T-cell (primary cell): ENCODE measurements at regions not wholly inside any gene's neighbourhood (a gene's known extent, or its start where the extent isn't known, plus 50 kb on each side); places are given as distances from the start of the nearest gene placed in this dataset.

Experiments
- ATAC-seq, 4 experiments: fragments of 200-7000 bp in 3 of 4; fragments of 150-1000 bp in 1 of 4; cut with Tn5 transposase; replicated peaks in 1 of 4; 1 replicate in 3 of 4; 2 replicates in 1 of 4; pipeline ENCODE4 v1.10.0; 2021; ENCODE audit warnings: moderate library complexity in 3 of 4, mild to moderate bottlenecking in 2 of 4, moderate number of reproducible peaks in 1 of 4
- CTCF ChIA-PET, 2 donors: fragments of 300-600 bp; sonication (Branson Sonifier 250); formaldehyde crosslinking; loops; one replicate each; lab custom pipeline; 2022; ENCODE audit warnings: antibody characterized with exemption in 2 of 2; lab: Charles Lee
- POLR2A ChIA-PET, 2 donors: fragments of 300-600 bp; sonication (Branson Sonifier 250); formaldehyde crosslinking; loops; one replicate each; lab custom pipeline; 2022; ENCODE audit warnings: antibody characterized with exemption in 2 of 2; lab: Charles Lee
- DNase-seq, 35 experiments: peaks; one replicate each; pipeline versions ENCODE4 v3.0.0 to v3.0.0-alpha.2; 2013 to 2023
- H3K27ac ChIP-seq: one replicate; pipeline ENCODE4 v1.5.1; 2013; ENCODE audit warnings: low read length
- H3K27me3 ChIP-seq, 2 experiments: replicated peaks in 1 of 2; 1 replicate in 1 of 2; 2 replicates in 1 of 2; pipeline versions ENCODE4 v1.6.1 to v1.7.0; 2013; ENCODE audit warnings: low read length in 1 of 2, mixed read lengths in 1 of 2; ENCODE audit not compliant: control insufficient read depth in 2 of 2, insufficient read depth in 2 of 2; ENCODE audit errors: extremely low read depth in 1 of 2
- H3K36me3 ChIP-seq, 2 donors: 1 replicate in 1 of 2; 2 replicates in 1 of 2; pipeline versions ENCODE4 v1.6.1 to v1.7.0; 2013; ENCODE audit warnings: low read length in 1 of 2; ENCODE audit not compliant: control insufficient read depth in 2 of 2, insufficient read depth in 1 of 2; ENCODE audit errors: extremely low read depth in 1 of 2
- H3K4me1 ChIP-seq, 2 experiments: 1 replicate in 1 of 2; 2 replicates in 1 of 2; pipeline versions ENCODE4 v1.6.1 to v1.7.0; 2013; ENCODE audit warnings: low read length in 2 of 2, mixed read lengths in 1 of 2; ENCODE audit not compliant: insufficient read depth in 2 of 2, control insufficient read depth in 1 of 2; ENCODE audit errors: extremely low read depth in 1 of 2
- H3K4me3 ChIP-seq, 2 donors: 1 replicate in 1 of 2; 2 replicates in 1 of 2; pipeline versions ENCODE4 v1.5.1 to v1.7.0; 2013; ENCODE audit warnings: mild to moderate bottlenecking in 2 of 2, low read length in 1 of 2, moderate library complexity in 1 of 2; ENCODE audit not compliant: control insufficient read depth in 1 of 2; ENCODE audit errors: extremely low read depth in 1 of 2
- H3K9me3 ChIP-seq: 2 replicates; pipeline ENCODE4 v1.7.0; 2013
- H3K27ac Mint-ChIP-seq, 2 donors: one replicate each; pipeline ENCODE4 v1.8.0; 2020 to 2021; ENCODE audit warnings: mild to moderate bottlenecking in 2 of 2, mixed read lengths in 2 of 2
- H3K27me3 Mint-ChIP-seq, 2 donors: one replicate each; pipeline ENCODE4 v1.8.0; 2021 to 2022; ENCODE audit warnings: mixed read lengths in 2 of 2
- H3K36me3 Mint-ChIP-seq: one replicate; pipeline ENCODE4 v1.8.0; 2021; ENCODE audit warnings: mixed read lengths
- H3K4me1 Mint-ChIP-seq, 3 donors: one replicate each; pipeline ENCODE4 v1.8.0; 2020 to 2022; ENCODE audit warnings: mixed read lengths in 3 of 3, mild to moderate bottlenecking in 1 of 3
- H3K4me3 Mint-ChIP-seq, 3 donors: one replicate each; pipeline ENCODE4 v1.8.0; 2020 to 2022; ENCODE audit warnings: mild to moderate bottlenecking in 3 of 3, mixed read lengths in 3 of 3, moderate library complexity in 3 of 3
- H3K9me3 Mint-ChIP-seq, 3 donors: one replicate each; pipeline ENCODE4 v1.8.0; 2020 to 2022; ENCODE audit warnings: mixed read lengths in 3 of 3
- WGBS: methylation state at CpG from one replicate; pipeline ENCODE4 v1.1.5; 2013; ENCODE audit warnings: missing lambda C conversion rate; ENCODE audit not compliant: insufficient coverage; 5-methylcytosine and 5-hydroxymethylcytosine counted together

DNA sequence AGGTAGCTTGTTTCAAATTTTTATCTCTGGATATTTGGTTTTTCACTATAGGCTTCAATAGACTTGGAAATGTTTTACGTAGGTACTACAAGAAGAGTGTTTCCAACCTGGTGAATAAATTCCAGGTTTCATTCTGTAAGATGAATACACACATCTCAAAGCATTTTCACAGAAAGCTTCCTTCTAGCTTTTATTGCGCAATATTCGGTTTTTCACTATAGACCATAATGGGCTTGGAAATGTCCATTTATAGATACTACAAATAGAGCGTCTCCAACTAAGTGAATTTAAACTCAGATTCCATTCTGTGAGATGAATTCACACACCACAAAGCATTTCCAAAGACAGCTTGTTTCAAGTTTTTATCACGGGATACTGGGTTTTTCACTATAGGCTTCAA lies 857.7 kb upstream of the HS3ST1 start:
- no peaks in the 10 kb centered on the region for H3K36me3 ChIP-seq
- POLR2A ChIA-PET, result no interaction called here
- Mint-ChIP-seq H3K27me3 (no peaks in the 10 kb centered on the region), H3K4me3 (no peak overlapping the region), H3K4me1 (no peaks in the 10 kb centered on the region), H3K36me3 (no peaks in the 10 kb centered on the region), H3K9me3 (peaks cover 0 to 17% (median 4%) of the 10 kb centered on the region in 3 donors), H3K27ac (no peak overlapping the region)
- CTCF ChIA-PET, result no interaction called here
- H3K4me3 ChIP-seq, result no peak overlapping the region
- no peaks in the 10 kb centered on the region for H3K27me3 ChIP-seq
- no peaks in the 10 kb centered on the region for H3K4me1 ChIP-seq
- no peaks in the 10 kb centered on the region for H3K9me3 ChIP-seq
- no peak overlapping the region for H3K27ac ChIP-seq
- DNase-seq (no peak), ATAC-seq (no peak)
- 100% methylated on average over 1 of the region's 5 CpGs for WGBS

DNA sequence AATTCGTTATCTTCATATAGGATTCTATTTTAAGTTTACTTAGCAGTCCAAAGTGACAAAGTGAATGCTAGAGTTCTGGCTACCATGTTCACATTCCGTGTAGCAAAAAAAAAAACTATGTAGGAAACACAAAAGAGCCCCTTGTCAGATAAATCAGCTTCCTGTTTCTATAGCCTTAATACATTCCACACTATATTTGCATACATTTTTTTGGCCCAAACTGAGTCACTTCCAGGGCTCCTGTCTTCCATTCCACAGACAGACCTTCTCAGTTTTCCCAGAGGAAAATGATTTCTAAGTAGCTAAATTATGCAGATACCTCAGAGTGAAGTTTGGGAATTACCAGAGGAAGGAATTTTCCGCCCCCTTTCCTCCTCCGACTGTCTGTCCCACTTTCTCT lies 841.9 kb upstream of the HS3ST1 start:
- ChIA-PET POLR2A (no interaction called here), CTCF (no interaction called here)
- Histone ChIP-seq H3K27ac (no peak overlapping the region), H3K9me3 (peaks cover 2% of the 10 kb centered on the region), H3K4me1 (no peaks in the 10 kb centered on the region), H3K36me3 (no peaks in the 10 kb centered on the region), H3K4me3 (no peak overlapping the region), H3K27me3 (no peaks in the 10 kb centered on the region)
- WGBS, result 75% methylated on average over 1 of the region's 4 CpGs
- H3K4me1 Mint-ChIP-seq, result no peaks in the 10 kb centered on the region
- peaks cover 7 to 11% (median 7%) of the 10 kb centered on the region in 3 donors for H3K9me3 Mint-ChIP-seq
- no peaks in the 10 kb centered on the region for H3K36me3 Mint-ChIP-seq
- DNase-seq (no peak), ATAC-seq (no peak)
- H3K27me3 Mint-ChIP-seq, result no peaks in the 10 kb centered on the region
- no peak overlapping the region for H3K4me3 Mint-ChIP-seq
- no peak overlapping the region for H3K27ac Mint-ChIP-seq

DNA sequence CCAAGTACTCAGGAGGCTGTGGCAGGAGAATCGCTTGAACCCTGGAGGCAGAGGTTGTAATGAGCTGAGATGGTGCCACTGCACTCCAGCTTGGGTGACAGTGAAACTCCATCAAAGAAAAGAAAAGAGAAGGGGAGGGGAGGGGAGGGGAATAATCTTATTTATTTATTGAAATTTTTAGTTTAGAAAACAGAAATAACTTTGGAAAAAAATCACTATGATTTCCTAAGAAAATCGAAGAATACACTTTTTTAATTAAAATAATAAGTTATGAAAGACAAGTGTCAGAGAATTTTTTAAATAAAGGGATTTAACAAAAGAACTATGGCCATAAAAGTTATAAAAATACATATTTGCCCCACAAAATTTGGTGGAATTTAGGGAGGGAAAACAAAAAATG lies 836.9 kb upstream of the HS3ST1 start:
- no peaks in the 10 kb centered on the region for H3K36me3 Mint-ChIP-seq
- DNase-seq (no peak), ATAC-seq (no peak)
- Histone ChIP-seq H3K36me3 (no peaks in the 10 kb centered on the region), H3K27me3 (no peaks in the 10 kb centered on the region), H3K4me3 (no peak overlapping the region), H3K4me1 (no peaks in the 10 kb centered on the region), H3K9me3 (no peaks in the 10 kb centered on the region), H3K27ac (no peak overlapping the region)
- no peak overlapping the region for H3K4me3 Mint-ChIP-seq
- H3K9me3 Mint-ChIP-seq, result peaks cover 6 to 15% (median 14%) of the 10 kb centered on the region in 3 donors
- H3K27ac Mint-ChIP-seq, result no peak overlapping the region
- ChIA-PET POLR2A (no interaction called here), CTCF (no interaction called here)
- H3K27me3 Mint-ChIP-seq, result no peaks in the 10 kb centered on the region
- no CpG with 5 or more reads among the region's 2 CpGs for WGBS
- H3K4me1 Mint-ChIP-seq, result no peaks in the 10 kb centered on the region

DNA sequence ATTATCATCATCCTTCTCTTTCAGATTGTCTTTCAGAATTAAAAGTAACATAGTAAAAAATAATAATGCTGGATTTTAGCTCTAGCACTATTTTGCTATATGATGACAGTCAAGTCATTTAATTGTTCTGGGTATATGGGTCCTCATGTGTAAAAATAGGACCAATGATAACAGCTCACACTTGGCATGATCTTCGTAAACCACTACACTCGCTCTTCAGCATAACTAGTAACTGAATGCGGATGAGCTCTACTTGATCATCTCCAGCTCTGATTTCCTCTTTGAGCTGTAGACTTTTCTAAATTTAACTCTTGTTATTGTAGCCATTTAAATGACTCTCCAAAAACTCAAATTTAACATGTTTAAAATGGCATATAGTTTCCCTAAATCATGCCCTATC lies 831.8 kb upstream of the HS3ST1 start:
- ATAC-seq, result no peak
- POLR2A ChIA-PET, result no interaction called here
- no peaks in the 10 kb centered on the region for H3K36me3 Mint-ChIP-seq
- H3K27ac Mint-ChIP-seq, result no peak overlapping the region
- CTCF ChIA-PET, result interaction anchor here in 1 of 2 donors (0.5 kb wide), 1 partner anchor 23 kb away, joined by 5 read pairs; no protein-coding TSS in a partner anchor
- H3K27me3 Mint-ChIP-seq, result no peaks in the 10 kb centered on the region
- Histone ChIP-seq H3K36me3 (no peaks in the 10 kb centered on the region), H3K4me1 (no peaks in the 10 kb centered on the region), H3K27ac (no peak overlapping the region), H3K4me3 (no peak overlapping the region), H3K27me3 (no peaks in the 10 kb centered on the region), H3K9me3 (no peaks in the 10 kb centered on the region)
- DNase-seq, result no peak
- H3K9me3 Mint-ChIP-seq, result peaks cover 10 to 26% (median 25%) of the 10 kb centered on the region in 3 donors
- no CpG with 5 or more reads among the region's 3 CpGs for WGBS
- H3K4me1 Mint-ChIP-seq, result no peaks in the 10 kb centered on the region
- no peak overlapping the region for H3K4me3 Mint-ChIP-seq

DNA sequence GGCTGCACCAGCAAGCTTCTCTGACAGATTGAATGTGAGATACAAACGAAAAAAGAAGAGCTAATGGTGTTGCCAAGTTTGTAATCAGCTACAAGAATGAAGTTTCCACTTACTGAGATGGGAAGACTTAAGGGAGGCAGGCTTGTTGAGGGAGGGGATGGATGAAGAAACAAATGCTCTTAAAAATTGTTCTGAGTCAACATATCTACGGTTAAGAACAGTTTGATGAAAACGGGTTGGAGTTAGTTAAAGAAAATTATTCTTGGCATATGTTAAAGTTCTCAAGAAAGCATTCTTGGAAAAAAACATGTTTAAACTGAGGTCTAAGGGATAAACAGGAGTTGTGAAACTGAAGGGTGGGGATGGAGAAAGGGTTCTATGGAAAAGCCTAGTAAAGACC lies 816.3 kb upstream of the HS3ST1 start:
- Histone ChIP-seq H3K27me3 (no peaks in the 10 kb centered on the region), H3K36me3 (no peaks in the 10 kb centered on the region), H3K27ac (no peak overlapping the region), H3K4me1 (no peaks in the 10 kb centered on the region), H3K9me3 (peaks cover 2% of the 10 kb centered on the region), H3K4me3 (no peak overlapping the region)
- Mint-ChIP-seq H3K36me3 (no peaks in the 10 kb centered on the region), H3K4me3 (no peak overlapping the region), H3K27ac (no peak overlapping the region), H3K4me1 (no peaks in the 10 kb centered on the region), H3K27me3 (no peaks in the 10 kb centered on the region), H3K9me3 (peaks cover 11 to 19% (median 16%) of the 10 kb centered on the region in 3 donors)
- ATAC-seq (no peak), DNase-seq (no peak)
- WGBS, result 38% methylated on average over 3 of the region's 3 CpGs
- CTCF ChIA-PET, result no interaction called here
- POLR2A ChIA-PET, result no interaction called here

DNA sequence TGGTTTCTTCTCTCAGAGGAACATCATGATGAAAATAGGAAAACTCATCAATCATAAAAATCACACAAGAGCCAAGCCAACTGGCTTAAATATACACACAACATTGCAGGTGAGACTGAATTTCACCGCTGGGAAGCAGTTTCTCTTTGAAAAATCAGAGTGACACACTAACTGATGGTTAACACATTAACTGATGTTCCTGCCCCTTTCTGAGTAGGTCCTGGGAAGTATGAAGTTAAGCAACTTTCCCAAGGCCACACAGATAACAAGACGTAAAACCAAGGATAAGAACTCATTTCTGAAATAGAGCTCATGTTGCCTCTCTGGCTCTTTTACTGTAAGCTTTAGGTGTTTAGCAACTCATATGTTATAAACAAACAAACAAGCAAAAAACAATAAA lies 813.7 kb upstream of the HS3ST1 start:
- no peak overlapping the region for H3K27ac Mint-ChIP-seq
- POLR2A ChIA-PET, result interaction anchor here in 1 of 2 donors (0.6 kb wide), 1 partner anchor 195 kb away, joined by 3 read pairs; no protein-coding TSS in a partner anchor
- Histone ChIP-seq H3K27ac (no peak overlapping the region), H3K4me3 (no peak overlapping the region), H3K36me3 (no peaks in the 10 kb centered on the region), H3K9me3 (peaks cover 2% of the 10 kb centered on the region), H3K4me1 (no peaks in the 10 kb centered on the region), H3K27me3 (no peaks in the 10 kb centered on the region)
- DNase-seq, result no peak
- no peaks in the 10 kb centered on the region for H3K27me3 Mint-ChIP-seq
- no peaks in the 10 kb centered on the region for H3K4me1 Mint-ChIP-seq
- no peak for ATAC-seq
- CTCF ChIA-PET, result no interaction called here
- no peak overlapping the region for H3K4me3 Mint-ChIP-seq
- no CpG with 5 or more reads among the region's 2 CpGs for WGBS
- H3K9me3 Mint-ChIP-seq, result peaks cover 11 to 23% (median 20%) of the 10 kb centered on the region in 3 donors
- H3K36me3 Mint-ChIP-seq, result no peaks in the 10 kb centered on the region
